Liver (tissue), 3 donors: ENCODE measurements at regions not wholly inside any gene's neighbourhood (a gene's known extent, or its start where the extent isn't known, plus 50 kb on each side); places are given as distances from the start of the nearest gene placed in this dataset.

ENCODE experiments used
- JUND ChIP-seq, 2 donors: IDR thresholded peaks; 2 replicates each; pipeline ENCODE4 v1.6.1; 2016; ENCODE audit warnings: antibody characterized with exemption in 2 of 2
- REST ChIP-seq: IDR thresholded peaks from 2 replicates; pipeline ENCODE4 v1.6.1; 2016; ENCODE audit warnings: antibody characterized with exemption, mild to moderate bottlenecking
- RXRA ChIP-seq, 2 donors: IDR thresholded peaks; 2 replicates each; pipeline ENCODE4 v1.6.1; 2017 to 2018; ENCODE audit warnings: antibody characterized with exemption in 2 of 2, mild to moderate bottlenecking in 1 of 2
- TAF1 ChIP-seq: conservative IDR thresholded peaks from 2 replicates; pipeline ENCODE4 v1.6.1; 2016; ENCODE audit warnings: antibody characterized with exemption, mild to moderate bottlenecking
- YY1 ChIP-seq: IDR thresholded peaks from 2 replicates; pipeline ENCODE4 v1.6.1; 2016; ENCODE audit warnings: antibody characterized with exemption, mild to moderate bottlenecking
- TF ChIP-seq, protein P1 (sequence below): fragments of 150-350 bp; IDR thresholded peaks from 2 replicates; pipeline ENCODE4 v1.5.1; 2017; ENCODE audit warnings: improper control_type of control experiment, low read depth, low read length; ENCODE audit not compliant: missing input control
- donor health status: healthy.
- donor health status: healthy.

DNA sequence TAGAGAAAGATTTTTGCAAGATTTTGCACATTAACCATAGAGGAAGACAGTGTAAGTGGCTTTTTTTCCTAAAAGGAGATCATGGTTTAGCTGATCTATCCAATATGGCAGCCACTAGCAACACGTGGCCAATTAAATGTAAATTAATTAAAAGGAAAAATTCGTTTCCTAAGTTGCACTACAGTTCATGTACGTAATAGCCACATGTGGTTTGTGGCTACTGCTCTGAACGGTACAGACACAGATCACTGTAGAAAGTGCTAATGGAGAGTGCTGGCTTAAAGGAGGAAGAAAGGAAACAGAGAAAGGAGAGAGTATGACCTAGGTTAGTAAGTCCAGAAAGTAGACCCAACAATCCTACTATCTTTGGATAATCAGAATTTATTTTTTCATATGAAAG lies 170.8 kb downstream of the SIPA1L2 start:
- TF ChIP-seq, protein P1, sequence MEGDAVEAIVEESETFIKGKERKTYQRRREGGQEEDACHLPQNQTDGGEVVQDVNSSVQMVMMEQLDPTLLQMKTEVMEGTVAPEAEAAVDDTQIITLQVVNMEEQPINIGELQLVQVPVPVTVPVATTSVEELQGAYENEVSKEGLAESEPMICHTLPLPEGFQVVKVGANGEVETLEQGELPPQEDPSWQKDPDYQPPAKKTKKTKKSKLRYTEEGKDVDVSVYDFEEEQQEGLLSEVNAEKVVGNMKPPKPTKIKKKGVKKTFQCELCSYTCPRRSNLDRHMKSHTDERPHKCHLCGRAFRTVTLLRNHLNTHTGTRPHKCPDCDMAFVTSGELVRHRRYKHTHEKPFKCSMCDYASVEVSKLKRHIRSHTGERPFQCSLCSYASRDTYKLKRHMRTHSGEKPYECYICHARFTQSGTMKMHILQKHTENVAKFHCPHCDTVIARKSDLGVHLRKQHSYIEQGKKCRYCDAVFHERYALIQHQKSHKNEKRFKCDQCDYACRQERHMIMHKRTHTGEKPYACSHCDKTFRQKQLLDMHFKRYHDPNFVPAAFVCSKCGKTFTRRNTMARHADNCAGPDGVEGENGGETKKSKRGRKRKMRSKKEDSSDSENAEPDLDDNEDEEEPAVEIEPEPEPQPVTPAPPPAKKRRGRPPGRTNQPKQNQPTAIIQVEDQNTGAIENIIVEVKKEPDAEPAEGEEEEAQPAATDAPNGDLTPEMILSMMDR: no peak
- TF ChIP-seq RXRA (IDR thresholded peaks at IDR 0.05) (no peak), TAF1 (no peak), YY1 (no peak), REST (no peak), JUND (IDR thresholded peaks at IDR 0.05) (no peak)
